OCI-LY1 (cell line): ENCODE measurements at regions not wholly inside any gene's neighbourhood (a gene's known extent, or its start where the extent isn't known, plus 50 kb on each side); places are given as distances from the start of the nearest gene placed in this dataset.

Experiments used
- H2AFZ ChIP-seq: fragments of 200-600 bp; sonication (generic), shearing (Covaris generic); 2 replicates; pipeline ENCODE4 v1.6.0; 2014; ENCODE audit warnings: antibody characterized with exemption, mild to moderate bottlenecking, low read length
- H3F3A ChIP-seq: fragments of 200-600 bp; sonication (generic), shearing (Covaris generic); 2 replicates; pipeline ENCODE4 v1.6.0; 2014; ENCODE audit warnings: mild to moderate bottlenecking, antibody characterized with exemption, low read length, moderate library complexity; ENCODE audit not compliant: insufficient read depth
- H3K27ac ChIP-seq: fragments of 200-600 bp; sonication (generic); 2 replicates; pipeline ENCODE4 v1.5.1; 2014; ENCODE audit warnings: low read length, mixed run types, mild to moderate bottlenecking, low read depth; ENCODE audit not compliant: poor library complexity, severe bottlenecking
- H3K27me3 ChIP-seq: fragments of 200-600 bp; sonication (generic); 2 replicates; pipeline ENCODE4 v1.6.0; 2014; ENCODE audit warnings: antibody characterized with exemption, mild to moderate bottlenecking, low read length, moderate library complexity; ENCODE audit not compliant: insufficient read depth
- H3K36me3 ChIP-seq: fragments of 200-600 bp; sonication (generic); 2 replicates; pipeline ENCODE4 v1.6.1; 2014; ENCODE audit warnings: mild to moderate bottlenecking, antibody characterized with exemption, low read length, moderate library complexity, mixed read lengths; ENCODE audit not compliant: insufficient read depth
- H3K4me1 ChIP-seq: fragments of 200-600 bp; sonication (generic); 2 replicates; pipeline ENCODE4 v1.5.1; 2014; ENCODE audit warnings: mild to moderate bottlenecking, low read length, moderate library complexity; ENCODE audit not compliant: insufficient read depth, severe bottlenecking
- H3K4me2 ChIP-seq: fragments of 200-600 bp; sonication (generic), shearing (Covaris generic); 2 replicates; pipeline ENCODE4 v1.6.1; 2014; ENCODE audit warnings: low read length
- H3K4me3 ChIP-seq: fragments of 200-600 bp; sonication (generic); 2 replicates; pipeline ENCODE4 v1.5.1; 2014; ENCODE audit warnings: low read length, low read depth, mild to moderate bottlenecking, mixed read lengths; ENCODE audit not compliant: poor library complexity, severe bottlenecking
- H3K79me2 ChIP-seq: fragments of 200-600 bp; shearing (Covaris generic); 2 replicates; pipeline ENCODE4 v1.6.1; 2016; ENCODE audit warnings: mixed run types, low read length, mixed read lengths; ENCODE audit not compliant: insufficient read depth
- H3K9ac ChIP-seq: fragments of 200-600 bp; sonication (generic), shearing (Covaris generic); 2 replicates; pipeline ENCODE4 v1.6.1; 2014; ENCODE audit warnings: mild to moderate bottlenecking, low read length, mixed read lengths
- H3K9me2 ChIP-seq: fragments of 200-600 bp; sonication (generic), shearing (Covaris generic); 2 replicates; pipeline ENCODE4 v1.6.1; 2014; ENCODE audit warnings: low read depth, mild to moderate bottlenecking, low read length, mixed read lengths
- H3K9me3 ChIP-seq: fragments of 200-600 bp; shearing (Covaris generic); 2 replicates; pipeline ENCODE4 v1.6.1; 2014; ENCODE audit warnings: low read length, mixed read lengths
- H4K20me1 ChIP-seq: fragments of 200-600 bp; sonication (generic), shearing (Covaris generic); 2 replicates; pipeline ENCODE4 v1.6.0; 2016; ENCODE audit warnings: mild to moderate bottlenecking, low read length; ENCODE audit not compliant: insufficient read depth
- CTCF ChIP-seq: fragments of 200-600 bp; sonication (generic), shearing (Covaris generic); IDR thresholded peaks from 2 replicates; pipeline ENCODE4 v1.5.1; 2017; ENCODE audit warnings: mild to moderate bottlenecking, antibody characterized with exemption, low read length, moderate library complexity, mixed read lengths
- EZH2 ChIP-seq: fragments of 200-600 bp; sonication (generic), shearing (Covaris generic); IDR thresholded peaks from 2 replicates; pipeline ENCODE4 v1.8.0; 2017; ENCODE audit warnings: borderline replicate concordance, mixed run types, mild to moderate bottlenecking, antibody characterized with exemption, low read length, moderate library complexity, mixed read lengths

GRCh38 chr17:79441356-79442160, 169.3 kb downstream of the RBFOX3 start:
- Histone ChIP-seq H2AFZ (no peak overlapping the region), H3K4me1 (no peaks in the 10 kb centered on the region), H3K36me3 (no peaks in the 10 kb centered on the region), H3K9me3 (no peaks in the 10 kb centered on the region), H3K27ac (no peak overlapping the region), H3K4me2 (no peak overlapping the region), H4K20me1 (no peaks in the 10 kb centered on the region), H3K9ac (no peak overlapping the region), H3F3A (no peaks in the 10 kb centered on the region), H3K9me2 (no peaks in the 10 kb centered on the region), H3K4me3 (no peak overlapping the region), H3K79me2 (no peaks in the 10 kb centered on the region), H3K27me3 (0 out of 2 replicates have a peak, but pooled peaks cover 4% of the 10 kb centered on the region)
- TF ChIP-seq EZH2 (no peak), CTCF (no peak)

DNA sequence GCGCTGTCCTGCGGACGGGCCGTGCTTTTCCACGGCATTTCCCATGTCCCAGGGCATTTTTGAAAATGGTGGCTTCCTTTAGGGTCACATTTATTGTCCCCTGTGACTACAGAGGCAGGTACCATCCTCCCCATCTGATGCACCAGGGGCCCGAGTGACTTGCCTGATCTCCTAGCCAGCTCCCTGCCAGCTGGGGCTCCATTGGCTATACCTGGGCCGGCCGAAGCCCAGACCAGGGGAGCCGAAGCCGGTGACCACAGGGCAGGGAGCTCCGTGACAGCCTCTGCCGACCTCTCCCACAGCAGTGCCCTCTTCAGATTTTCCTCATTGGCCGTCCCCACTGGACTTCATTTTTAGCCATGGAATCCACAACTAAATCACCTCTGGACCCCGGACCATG, 170.6 kb downstream of the RBFOX3 start:
- Histone ChIP-seq H3K9me2 (no peaks in the 10 kb centered on the region), H4K20me1 (no peaks in the 10 kb centered on the region), H3K4me2 (no peak overlapping the region), H3K27ac (no peak overlapping the region), H3K9me3 (no peaks in the 10 kb centered on the region), H3F3A (no peaks in the 10 kb centered on the region), H2AFZ (no peak overlapping the region), H3K4me1 (no peaks in the 10 kb centered on the region), H3K79me2 (no peaks in the 10 kb centered on the region), H3K4me3 (no peak overlapping the region), H3K9ac (no peak overlapping the region), H3K36me3 (no peaks in the 10 kb centered on the region), H3K27me3 (no peaks in the 10 kb centered on the region)
- TF ChIP-seq EZH2 (no peak), CTCF (no peak)

DNA sequence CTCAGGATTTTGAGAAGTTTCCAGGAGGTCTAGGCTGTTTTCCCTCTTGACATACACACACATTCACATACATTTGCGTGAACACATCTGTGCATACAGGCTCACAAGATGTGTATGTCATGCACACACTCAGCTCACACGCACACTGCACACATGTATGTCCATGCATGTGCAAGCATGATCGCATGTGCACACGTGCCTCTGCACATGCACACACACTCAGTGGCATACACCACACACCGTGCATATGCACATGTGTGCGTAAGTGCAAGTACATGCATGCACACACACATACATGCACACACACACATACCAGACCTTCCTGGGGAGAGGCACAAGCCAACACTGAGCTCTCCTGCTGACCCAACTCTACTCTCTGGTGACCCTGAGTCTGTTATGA, 171.4 kb downstream of the RBFOX3 start:
- Histone ChIP-seq H3K4me2 (no peak overlapping the region), H3K36me3 (no peaks in the 10 kb centered on the region), H3K9ac (no peak overlapping the region), H3K9me3 (no peaks in the 10 kb centered on the region), H3K27me3 (no peaks in the 10 kb centered on the region), H3K4me1 (no peaks in the 10 kb centered on the region), H3F3A (no peaks in the 10 kb centered on the region), H2AFZ (no peak overlapping the region), H3K4me3 (no peak overlapping the region), H3K79me2 (no peaks in the 10 kb centered on the region), H3K9me2 (no peaks in the 10 kb centered on the region), H4K20me1 (no peaks in the 10 kb centered on the region), H3K27ac (no peak overlapping the region)
- TF ChIP-seq CTCF (no peak), EZH2 (no peak)
